GM18951 (cell line): ENCODE measurements at regions not wholly inside any gene's neighbourhood (a gene's known extent, or its start where the extent isn't known, plus 50 kb on each side); places are given as distances from the start of the nearest gene placed in this dataset.

Experiments used
- POLR2A ChIP-seq: IDR thresholded peaks from 4 replicates; pipeline ENCODE4 v1.6.1; 2011; ENCODE audit warnings: mild to moderate bottlenecking; ENCODE audit not compliant: insufficient read length, insufficient read depth; ENCODE audit errors: extremely low read depth
- in situ Hi-C: fragments of 300-500 bp; cut with MboI; formaldehyde crosslinking; loops from one replicate; pipeline ENCODE4 v1.12.0; 2022; ENCODE audit warnings: low sequenced_read_pairs, mixed read lengths, inconsistent platforms; ENCODE audit not compliant: unreplicated experiment

DNA sequence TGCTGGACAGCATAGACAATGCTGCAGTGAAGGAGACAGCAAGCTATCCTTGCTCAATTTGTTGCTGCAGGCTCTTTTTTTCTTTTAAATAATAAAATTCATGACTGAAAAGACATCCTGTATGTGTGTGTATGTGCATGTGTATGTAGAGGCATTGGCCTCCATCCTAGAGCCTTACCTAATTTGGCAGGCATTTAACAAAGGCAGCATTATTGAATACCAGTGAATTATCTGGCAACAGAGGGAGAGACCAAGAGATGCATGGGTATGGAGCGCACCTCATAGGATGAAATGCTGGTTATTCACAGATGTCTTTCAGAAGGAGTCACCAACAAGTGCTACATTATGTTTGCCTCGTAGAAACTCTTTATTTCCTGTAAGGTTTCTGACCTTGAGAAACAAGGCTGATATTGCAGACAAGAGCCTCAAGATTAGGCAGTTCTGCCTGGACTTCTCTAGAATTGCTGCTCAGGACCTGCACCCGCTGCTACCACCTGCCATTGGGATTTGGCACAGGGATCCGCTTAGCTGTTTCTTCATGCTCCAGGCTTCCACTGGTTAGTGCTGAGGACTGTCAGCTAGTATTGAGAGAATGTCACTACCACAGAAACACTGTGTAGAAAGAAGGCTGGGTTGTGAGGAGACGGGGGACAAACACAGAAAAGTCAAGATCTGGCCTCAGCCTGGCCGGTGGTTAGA, 247.7 kb upstream of the RFX3 start:
- no peak for TF ChIP-seq POLR2A
- in situ Hi-C loops: no loop called here

DNA sequence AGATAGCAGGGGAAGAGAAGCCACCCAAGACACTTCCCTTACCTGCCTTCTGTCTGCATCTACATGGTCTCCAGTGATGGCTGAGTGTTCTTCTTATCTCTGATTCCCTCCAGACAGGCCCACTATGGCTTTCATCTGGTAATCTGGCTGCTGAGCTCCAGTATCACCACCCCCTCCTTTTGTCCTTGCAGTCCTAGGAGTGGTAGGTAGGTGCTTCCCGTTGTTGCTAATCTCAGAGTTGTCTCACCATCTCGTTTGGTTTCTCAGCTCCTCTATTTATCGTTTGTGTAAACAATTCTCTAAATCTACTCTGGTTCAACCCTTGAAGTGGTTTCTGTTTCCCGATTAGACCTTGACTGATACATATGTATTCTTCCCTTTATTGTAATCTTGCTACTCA, 243.8 kb upstream of the RFX3 start:
- in situ Hi-C loops: no loop called here
- TF ChIP-seq POLR2A: no peak

DNA sequence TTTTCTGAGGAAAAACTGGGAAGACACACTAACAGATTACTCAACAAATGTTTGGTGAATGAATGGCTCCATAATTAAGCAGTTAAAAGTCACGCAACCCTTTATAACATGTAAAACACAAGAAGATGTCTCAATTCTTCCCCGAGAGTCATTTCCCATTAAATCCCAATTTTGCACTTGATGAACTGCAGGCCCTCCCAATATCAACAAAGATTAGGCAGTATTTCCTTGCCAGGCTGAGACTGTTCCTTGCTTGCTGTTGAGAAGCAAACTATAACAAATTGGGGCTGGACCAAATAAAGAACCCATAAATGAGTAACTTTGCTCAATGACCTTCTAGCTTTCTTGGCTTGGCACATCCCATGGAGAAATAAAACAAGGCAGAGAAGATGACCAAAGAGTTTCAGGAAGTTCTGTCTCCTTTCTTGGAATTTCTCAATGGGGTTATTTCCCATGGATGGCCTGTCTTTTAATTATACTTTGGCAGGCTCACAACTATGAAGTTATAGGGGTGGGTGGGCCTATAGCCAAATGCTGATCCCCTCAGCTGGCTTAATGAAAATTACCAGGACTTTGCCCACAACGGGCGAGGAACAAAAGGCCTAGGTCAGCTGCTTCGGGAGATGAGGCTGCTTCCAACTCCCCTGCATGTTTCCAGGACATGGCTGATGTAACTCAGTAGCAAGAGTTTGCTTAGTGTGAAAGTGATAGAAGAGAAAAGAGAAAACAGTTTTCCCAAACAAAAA, 243.1 kb upstream of the RFX3 start:
- in situ Hi-C loops: no loop called here

DNA sequence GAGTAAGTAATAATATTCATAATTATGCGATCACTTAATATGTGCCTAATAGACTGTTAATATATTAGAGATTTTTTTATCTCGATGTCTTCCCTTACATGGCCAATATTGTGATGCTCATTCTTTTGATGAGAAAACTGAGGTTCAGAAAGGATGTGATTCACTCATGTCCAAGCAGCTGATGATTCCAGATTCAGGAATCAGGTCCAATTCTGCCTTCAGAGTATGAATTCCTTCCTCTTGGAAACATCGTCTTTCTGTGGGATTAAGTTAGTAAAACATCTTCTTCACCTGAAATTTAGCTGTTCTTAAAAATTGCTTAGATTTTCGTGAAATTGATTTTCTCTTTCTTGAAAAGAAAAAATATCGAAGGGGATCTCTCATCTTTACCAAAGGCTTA, 242.5 kb upstream of the RFX3 start:
- no peak for TF ChIP-seq POLR2A
- in situ Hi-C loops: no loop called here

More for the DNA sequence above, 243.1 kb upstream of the RFX3 start:
- no peak for TF ChIP-seq POLR2A

DNA sequence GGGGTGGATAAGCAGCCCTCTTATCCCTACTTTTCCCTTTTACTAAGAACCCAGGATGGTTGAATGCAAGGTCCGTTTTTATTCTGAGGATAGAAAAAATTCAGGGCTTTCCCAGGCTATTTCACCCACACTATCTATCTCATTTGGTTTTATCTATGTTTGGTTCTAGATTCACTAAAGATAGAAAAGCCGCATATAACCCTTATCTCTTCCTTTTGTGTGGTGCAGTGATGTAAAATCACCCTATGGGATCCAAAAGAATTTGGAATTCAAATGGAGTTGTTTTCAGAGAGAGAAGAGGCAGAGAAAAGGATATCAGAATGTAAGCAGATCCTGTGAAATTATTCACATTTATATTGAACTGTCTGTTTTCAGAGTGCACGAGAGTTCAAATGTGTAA, 236.3 kb upstream of the RFX3 start:
- in situ Hi-C loops: no loop called here
- no peak for TF ChIP-seq POLR2A

DNA sequence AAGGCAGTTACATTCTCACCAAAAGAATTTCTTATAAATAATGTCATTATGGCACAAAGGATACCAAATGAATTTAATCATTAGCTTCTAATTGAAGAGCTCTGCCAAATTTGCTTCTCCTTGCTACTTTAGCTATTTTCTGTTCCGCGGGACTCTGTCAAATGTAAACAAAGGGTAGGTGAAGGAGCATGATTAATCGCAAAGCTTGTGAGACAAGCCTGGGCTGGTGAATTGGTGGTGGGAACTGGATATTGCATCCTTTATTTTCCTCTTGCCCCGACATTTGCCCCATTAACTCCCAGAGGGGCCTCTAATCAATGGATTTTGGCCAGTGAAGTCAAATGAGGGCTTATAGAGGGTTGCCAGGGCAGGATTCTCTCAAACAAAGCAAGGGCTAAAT, 234.2 kb upstream of the RFX3 start:
- in situ Hi-C loops: no loop called here
- no peak for TF ChIP-seq POLR2A

DNA sequence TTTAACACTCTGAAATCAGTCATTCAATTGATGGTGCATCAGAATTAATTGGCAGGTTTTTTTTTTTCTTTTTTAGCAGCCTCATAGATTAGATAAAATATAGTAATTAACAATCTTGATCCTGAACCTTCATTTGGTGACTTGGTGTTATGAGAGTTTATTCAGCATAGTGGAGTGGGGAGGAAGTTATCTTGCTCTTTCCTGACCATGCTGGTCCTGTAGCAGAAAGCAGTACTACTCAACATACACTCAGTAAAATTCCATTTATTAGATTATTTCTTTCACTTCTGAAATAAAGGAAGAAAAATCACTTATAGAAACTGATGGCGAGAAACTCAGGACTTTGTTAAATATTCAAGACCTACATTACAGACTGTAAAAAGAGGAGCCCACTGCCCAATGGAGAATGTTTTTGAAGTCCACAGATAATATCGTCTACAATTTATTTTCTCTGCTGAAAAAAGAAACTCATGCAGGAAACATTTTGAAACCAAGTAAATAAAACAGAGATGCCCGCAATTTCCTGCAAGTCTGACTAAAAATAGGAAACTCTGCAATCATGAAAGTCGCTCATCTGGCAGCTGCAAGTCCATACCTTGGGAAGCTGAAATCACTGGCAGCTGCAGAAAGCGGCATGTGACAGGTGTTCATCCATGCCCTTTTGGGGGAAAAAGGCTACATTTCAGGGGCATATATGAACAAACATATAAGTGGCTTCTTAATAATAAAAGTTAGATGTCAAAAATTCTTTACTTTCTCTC, 233.2 kb upstream of the RFX3 start:
- in situ Hi-C loops: no loop called here
- TF ChIP-seq POLR2A: no peak

DNA sequence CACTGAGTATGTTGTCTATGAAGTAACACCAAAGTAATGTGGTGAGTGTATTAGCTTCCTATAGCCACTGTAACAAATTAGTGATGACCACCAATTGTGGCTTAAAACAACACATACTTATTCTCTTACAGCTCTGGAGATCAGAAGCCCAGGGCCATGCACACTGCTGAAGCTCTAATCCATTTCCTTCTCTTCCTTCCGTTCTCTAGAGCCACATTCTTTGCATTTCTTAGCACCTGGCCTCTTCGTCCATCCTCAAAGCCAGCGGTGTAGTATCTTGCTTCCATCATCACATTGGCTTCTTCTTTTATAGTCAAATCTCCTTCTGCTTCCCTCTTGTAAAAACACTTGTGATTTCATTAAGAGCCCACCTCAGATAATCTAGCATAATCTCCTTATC, 230.3 kb upstream of the RFX3 start:
- no peak for TF ChIP-seq POLR2A
- in situ Hi-C loops: no loop called here

DNA sequence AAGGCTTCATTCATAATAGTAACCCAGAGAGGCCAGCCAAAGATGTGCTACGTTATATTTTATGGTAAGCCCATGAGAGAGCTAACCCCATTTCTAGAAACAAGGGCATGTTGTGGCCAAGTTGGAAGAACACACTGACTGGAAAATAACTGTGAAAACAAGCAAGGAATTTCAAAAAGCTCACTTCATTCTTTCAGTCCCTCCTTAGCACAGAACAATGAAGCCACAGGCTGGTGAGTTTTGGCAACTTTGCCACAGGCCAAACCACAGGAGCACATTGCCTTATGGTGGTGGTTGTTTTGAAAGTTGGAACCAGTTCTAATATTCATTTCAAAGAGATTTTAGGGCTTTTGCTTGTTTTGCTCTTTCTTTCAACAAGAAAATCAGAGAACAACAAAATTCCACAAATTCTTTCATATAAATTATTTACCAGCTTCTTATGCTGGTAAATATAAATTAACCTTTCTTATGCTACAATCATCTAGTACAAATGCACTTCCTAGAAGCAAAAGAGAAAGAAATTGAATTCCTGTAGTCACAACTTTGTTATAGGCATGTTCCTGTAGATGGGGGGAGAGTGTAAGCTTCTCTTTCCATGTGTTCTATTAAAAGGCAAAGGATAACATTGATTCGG, 225.4 kb upstream of the RFX3 start:
- in situ Hi-C loops: no loop called here

DNA sequence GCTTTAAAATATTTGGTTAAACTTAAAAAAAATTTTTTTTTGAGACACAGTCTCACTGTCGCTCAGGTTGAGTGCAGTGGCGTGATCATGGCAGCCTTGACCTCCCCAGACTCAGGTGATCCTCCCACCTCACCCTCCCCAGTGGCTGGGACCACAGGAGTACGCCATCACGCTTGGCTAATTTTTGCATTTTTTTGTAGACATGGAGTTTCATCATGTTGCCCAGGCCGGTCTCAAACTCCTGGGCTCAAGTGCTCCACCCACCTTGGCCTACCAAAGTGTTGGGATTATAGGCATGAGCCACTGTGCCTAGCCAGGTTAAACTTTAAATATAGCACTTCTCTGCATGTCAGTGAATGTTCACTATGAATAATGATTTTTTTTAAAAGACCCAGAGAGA, 224.5 kb upstream of the RFX3 start:
- TF ChIP-seq POLR2A: no peak
- in situ Hi-C loops: no loop called here

More for the DNA sequence above, 225.4 kb upstream of the RFX3 start:
- TF ChIP-seq POLR2A: no peak

DNA sequence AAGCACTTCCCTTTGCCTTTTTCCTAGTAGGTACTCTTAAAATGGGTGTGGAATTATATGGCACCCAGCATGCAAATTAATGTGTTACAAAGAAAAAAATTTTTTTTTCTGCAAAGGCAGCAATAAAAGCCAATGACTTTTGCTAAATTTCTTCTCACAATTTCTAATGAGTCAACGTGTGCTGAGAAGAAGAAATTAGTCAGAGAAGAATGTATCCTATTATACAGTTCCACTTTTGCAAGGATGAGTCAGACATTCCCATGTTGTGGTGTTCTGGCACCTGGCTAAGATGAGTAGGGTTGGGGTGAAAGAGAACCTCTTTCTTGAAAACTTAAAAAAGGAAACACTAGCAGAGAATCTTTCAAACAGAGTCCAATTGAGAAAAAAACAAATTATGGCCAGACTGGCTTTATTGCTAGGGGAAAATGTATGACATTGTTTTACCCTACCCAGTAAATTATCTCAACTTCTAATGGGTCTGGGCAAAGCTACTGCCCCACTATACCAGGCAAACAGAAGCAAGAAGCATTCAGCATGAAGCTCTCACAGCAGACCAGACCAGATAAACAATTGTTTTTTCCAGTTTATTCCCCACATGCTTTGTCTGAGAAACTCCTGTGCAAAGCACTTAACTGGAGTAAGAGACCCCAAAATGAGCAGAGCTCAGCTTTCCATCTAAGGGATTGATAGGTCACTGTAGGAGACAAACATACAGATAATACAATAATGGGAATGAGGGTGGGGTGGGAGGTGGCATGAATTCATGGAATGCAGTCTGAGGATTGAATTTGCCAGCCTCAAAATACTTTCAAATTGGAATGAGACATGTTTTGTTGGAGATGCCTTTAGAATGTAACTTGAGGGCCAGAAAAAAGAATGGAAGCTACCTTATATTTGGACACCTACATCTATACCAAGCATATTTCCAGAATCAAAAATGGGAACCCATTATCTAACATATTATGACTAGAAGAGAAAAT, 220.8 kb upstream of the RFX3 start:
- no peak for TF ChIP-seq POLR2A
- in situ Hi-C loops: loop anchor here (25.0 kb wide), 2 partner anchors 284 to 591 kb away; no protein-coding TSS in a partner anchor

DNA sequence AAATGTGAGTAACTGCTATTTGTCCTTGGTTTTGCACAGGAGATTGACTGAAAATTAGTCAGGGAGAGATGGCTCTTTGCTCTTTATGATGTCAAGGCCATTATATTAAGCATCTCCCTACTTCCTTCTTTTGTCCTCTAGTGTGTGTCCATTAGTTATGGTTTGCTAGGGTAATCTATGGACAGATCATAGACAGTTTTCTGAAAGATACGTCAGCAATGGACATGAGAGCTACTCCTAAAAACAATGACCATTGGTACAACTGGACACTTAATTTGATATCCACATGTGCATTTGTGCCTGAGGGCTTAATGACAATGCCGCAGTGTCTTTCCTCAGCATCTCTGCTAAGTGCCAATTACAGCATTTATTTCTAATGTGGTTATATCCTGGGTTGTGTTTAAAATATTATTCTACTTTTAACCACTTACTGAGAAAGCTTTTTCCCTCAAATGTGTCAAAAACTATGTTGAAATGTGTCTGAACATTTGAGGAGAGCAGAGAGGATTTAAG, 218.2 kb upstream of the RFX3 start:
- in situ Hi-C loops: loop anchor here (25.0 kb wide), 2 partner anchors 282 to 593 kb away; no protein-coding TSS in a partner anchor
- TF ChIP-seq POLR2A: no peak

DNA sequence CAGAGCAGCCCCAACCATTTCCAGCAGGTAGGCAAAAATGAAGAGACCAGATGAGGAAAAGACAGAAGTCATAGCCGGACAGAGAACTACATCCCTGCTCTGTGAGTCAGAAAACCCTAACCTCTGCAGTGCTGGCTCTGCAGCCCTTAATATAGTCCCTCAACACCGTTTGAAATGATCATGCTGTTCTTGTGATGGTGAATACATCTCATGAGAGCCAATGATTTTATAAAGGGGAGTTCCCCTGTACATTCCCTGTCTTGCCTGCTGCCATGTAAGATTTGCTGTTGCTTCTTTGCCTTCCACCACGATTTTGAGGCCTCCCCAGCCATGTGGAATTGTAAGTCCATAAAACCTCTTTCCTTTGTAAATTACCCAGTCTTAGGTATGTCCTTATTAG, 216.8 kb upstream of the RFX3 start:
- TF ChIP-seq POLR2A: no peak
- in situ Hi-C loops: loop anchor here (25.0 kb wide), 2 partner anchors 280 to 595 kb away; no protein-coding TSS in a partner anchor
